ENCODE measurements at regions not wholly inside any gene's neighbourhood (a gene's known extent, or its start where the extent isn't known, plus 50 kb on each side); places are given as distances from the start of the nearest gene placed in this dataset.
"Not testable (repeated sequence)": the region's sequence is repeated elsewhere in the genome, so short reads cannot be mapped to it uniquely, and the experiment has no call there.

DNA sequence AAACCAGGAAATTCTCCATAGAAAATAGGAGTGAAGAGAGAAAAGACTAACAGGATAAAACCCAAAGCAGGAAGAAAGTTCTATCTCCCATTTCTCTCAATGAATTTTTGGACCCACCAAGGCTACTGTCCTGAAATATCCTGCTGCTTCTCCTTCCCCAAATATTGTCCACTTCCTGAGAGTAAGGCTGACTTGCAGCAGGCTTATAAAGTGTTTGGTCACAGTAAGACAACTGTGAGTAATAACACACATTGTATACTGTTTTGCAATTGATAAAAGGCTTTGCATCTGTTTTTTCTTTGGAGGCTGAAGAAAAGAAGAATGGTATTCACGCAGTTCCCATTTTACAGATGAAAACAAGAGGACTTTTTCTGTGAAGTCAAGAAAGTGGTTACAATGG lies 52.8 kb downstream of the FOXD4L6 start:
- H3K27me3 Mint-ChIP-seq (ENCODE audit: unreplicated experiment); H3K9me3 Mint-ChIP-seq (ENCODE audit: unreplicated experiment); DNase-seq; H3K36me3 Mint-ChIP-seq (ENCODE audit: unreplicated experiment); H3K4me1 Mint-ChIP-seq (ENCODE audit: low read depth, unreplicated experiment); H3K4me3 Mint-ChIP-seq (ENCODE audit: unreplicated experiment); H3K27ac Mint-ChIP-seq (ENCODE audit: unreplicated experiment): not testable (repeated sequence)

DNA sequence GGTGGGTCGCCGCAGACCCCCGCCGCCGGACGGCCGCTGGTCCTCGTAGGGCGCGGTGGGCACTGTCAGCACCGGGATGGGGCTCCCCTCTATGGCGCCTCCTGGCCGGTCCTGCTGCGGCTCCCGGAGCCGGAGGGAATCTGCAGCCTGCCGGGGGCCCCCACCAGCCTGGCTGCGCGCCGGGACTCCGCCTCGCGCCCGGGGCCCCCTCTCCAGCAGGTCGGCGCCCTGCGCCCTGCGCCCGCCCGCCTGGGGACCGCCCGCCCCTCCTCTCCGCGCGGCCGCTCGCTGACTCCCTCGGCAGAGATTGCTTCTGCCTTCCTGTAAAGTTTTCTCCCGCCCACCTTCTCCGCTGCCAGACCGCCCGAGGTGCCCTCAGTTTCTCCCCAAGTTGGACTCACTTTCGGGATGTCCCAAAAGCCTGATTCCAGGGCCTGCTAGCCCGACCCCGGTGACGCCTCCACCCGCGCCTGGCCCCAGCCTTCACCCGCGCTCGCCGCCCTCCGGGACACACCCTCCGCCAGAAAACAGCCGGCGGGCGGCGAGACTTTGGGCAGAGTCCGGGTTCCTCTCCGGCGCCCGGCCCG lies 54.0 kb downstream of the FOXD4L6 start:
- not testable (repeated sequence) for H3K4me1 Mint-ChIP-seq (ENCODE audit: low read depth, unreplicated experiment); H3K27ac Mint-ChIP-seq (ENCODE audit: unreplicated experiment); H3K36me3 Mint-ChIP-seq (ENCODE audit: unreplicated experiment); H3K27me3 Mint-ChIP-seq (ENCODE audit: unreplicated experiment); H3K9me3 Mint-ChIP-seq (ENCODE audit: unreplicated experiment)
- H3K4me3 Mint-ChIP-seq (ENCODE audit: unreplicated experiment): peak overlapping the region; percentile 82
- peak; percentile 36 for DNase-seq

DNA sequence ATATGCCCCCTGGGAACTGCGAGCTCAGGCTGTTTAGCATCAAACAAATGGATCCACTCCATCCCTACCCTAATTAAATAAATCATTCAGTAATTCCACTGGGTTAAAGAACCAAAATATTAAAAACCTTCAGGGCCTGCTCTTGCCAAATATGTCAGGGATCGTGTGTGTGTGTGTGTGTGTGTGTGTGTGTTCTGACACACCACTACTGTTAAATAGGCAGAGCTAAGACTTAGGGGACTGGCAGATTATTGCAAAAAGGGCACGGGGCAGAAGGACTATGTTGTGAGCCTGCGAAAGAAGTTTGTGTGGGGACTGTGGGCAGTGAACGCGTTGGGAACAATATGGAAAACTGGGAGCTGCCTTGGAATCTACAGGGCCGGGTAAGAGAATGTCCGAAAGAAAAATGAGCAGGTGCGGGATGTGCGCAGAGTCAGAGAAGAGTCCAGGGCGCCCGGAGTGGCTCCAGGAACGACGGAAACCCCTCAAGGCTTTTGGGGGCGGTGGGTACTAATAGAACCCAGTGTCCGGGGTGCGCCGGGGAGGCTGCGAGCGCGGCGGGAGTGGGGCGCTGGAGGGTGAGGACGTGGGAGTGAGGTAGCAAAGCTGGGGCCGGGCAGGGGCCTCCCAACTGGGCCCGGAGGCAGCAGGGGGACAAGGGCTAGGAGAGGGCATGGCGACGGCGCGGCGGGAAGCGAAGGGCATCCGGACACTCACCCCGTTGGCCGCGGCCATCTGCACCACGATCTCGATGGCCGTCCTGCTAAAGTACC lies 54.8 kb downstream of the FOXD4L6 start:
- not testable (repeated sequence) for DNase-seq; H3K9me3 Mint-ChIP-seq (ENCODE audit: unreplicated experiment); H3K27ac Mint-ChIP-seq (ENCODE audit: unreplicated experiment); H3K4me1 Mint-ChIP-seq (ENCODE audit: low read depth, unreplicated experiment); H3K36me3 Mint-ChIP-seq (ENCODE audit: unreplicated experiment); H3K27me3 Mint-ChIP-seq (ENCODE audit: unreplicated experiment)
- H3K4me3 Mint-ChIP-seq (ENCODE audit: unreplicated experiment): peak overlapping the region; percentile 62

DNA sequence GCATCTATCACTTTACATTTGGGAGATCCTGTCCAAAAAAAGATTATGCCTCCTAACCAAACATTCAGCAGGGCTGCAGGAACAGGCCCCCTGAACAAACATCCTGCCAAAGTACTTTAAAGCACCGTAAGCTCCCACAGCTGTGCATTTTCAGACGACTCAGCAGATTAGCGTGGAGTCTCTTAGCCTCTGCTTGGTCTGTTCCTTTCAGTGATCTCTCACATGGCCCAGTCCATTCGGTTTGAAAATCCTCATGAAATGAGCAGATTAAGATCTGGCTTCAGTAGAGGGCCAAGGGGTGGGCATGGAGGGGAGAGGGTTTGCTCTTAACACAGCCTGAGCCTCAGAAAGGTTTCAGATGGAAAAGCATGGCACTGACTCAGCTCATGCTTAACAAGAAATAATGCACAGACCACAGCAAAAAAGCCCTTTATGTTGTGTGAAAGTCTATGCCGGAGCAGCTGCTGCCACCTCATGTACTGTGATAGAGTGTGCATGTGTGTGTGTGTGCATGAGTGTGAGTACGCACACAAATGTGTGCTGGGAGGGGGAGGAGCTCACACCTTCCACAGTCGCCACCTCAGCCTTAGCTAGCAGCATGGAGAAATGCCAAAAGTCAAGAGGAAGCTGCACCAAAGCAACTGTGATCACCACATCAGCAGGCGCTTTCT lies 64.2 kb downstream of the FOXD4L6 start:
- not testable (repeated sequence) for H3K4me1 Mint-ChIP-seq (ENCODE audit: low read depth, unreplicated experiment); H3K4me3 Mint-ChIP-seq (ENCODE audit: unreplicated experiment); H3K9me3 Mint-ChIP-seq (ENCODE audit: unreplicated experiment); H3K36me3 Mint-ChIP-seq (ENCODE audit: unreplicated experiment); H3K27me3 Mint-ChIP-seq (ENCODE audit: unreplicated experiment); H3K27ac Mint-ChIP-seq (ENCODE audit: unreplicated experiment); DNase-seq

DNA sequence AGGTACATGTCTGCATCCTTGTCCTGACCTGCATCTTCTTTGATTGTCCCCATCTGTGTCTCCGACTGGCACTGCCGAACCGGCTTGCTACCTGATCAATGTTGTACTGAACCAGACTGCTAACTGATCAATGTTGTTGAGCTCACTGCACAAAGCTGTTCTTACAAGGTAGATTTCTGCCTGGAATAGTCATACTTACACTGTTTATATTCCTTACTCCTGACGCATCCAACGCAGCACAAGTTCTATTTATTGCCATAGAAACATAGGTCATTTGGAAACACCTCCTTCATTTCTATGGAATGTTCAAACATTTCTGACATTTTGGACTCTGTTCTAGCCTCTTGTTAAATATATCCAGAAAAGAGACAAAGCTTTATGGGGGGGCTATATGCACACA lies 65.2 kb downstream of the FOXD4L6 start:
- not testable (repeated sequence) for H3K9me3 Mint-ChIP-seq (ENCODE audit: unreplicated experiment); DNase-seq; H3K36me3 Mint-ChIP-seq (ENCODE audit: unreplicated experiment); H3K4me1 Mint-ChIP-seq (ENCODE audit: low read depth, unreplicated experiment); H3K27me3 Mint-ChIP-seq (ENCODE audit: unreplicated experiment); H3K27ac Mint-ChIP-seq (ENCODE audit: unreplicated experiment); H3K4me3 Mint-ChIP-seq (ENCODE audit: unreplicated experiment)

DNA sequence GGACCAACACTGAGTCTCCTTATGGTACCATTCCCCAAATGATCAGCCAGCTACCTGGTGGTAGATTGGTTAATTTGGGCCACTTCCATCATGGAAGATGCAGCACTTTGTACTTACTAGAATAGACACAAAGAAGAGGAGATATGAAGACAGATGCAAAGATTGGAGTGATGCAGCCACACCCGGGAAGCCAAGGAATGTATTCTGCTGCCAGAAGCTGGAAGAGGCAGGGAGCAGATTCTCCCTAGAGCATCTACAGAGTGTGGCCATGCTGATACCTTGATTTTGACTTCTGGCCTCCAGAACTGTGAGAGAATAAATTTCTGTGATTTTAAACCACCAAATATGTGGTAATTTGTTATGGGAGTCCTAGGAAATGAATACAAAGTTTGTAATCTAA lies 68.9 kb downstream of the FOXD4L6 start:
- not testable (repeated sequence) for H3K27me3 Mint-ChIP-seq (ENCODE audit: unreplicated experiment); DNase-seq; H3K27ac Mint-ChIP-seq (ENCODE audit: unreplicated experiment); H3K4me1 Mint-ChIP-seq (ENCODE audit: low read depth, unreplicated experiment); H3K36me3 Mint-ChIP-seq (ENCODE audit: unreplicated experiment); H3K9me3 Mint-ChIP-seq (ENCODE audit: unreplicated experiment); H3K4me3 Mint-ChIP-seq (ENCODE audit: unreplicated experiment)

DNA sequence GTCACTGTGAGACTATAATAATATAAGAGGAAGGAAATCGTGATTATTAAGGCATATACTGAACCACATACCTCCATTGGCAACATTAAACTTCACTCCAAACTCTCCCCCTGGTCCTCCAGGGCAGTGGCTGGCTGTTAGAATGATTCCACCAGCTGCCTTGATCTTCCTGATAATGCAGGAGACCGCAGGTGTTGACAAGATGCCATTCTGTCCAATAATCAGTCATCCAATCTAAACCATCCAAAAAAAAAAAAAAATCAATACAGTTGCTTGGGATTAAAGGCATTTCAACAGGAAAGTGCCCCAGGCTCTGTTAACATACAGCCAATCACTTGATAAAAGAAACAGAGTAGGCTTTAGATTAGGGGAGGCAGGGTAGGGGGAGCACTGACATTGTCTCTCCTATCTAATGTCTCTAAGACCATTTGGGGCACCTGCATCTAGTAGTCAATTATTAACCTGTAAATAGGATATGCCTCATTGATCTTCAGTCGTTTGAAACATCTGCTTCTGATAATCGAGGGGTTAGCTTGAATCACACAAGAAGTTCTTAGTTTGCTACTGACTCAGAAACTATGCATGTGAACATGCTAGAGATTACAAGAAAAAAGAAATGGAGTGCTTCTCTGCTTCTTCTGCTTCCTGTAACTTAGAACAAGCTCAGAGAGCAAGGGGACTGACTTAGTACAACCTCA lies 74.7 kb downstream of the FOXD4L6 start:
- H3K36me3 Mint-ChIP-seq (ENCODE audit: unreplicated experiment); H3K9me3 Mint-ChIP-seq (ENCODE audit: unreplicated experiment); H3K27ac Mint-ChIP-seq (ENCODE audit: unreplicated experiment); DNase-seq; H3K4me3 Mint-ChIP-seq (ENCODE audit: unreplicated experiment); H3K27me3 Mint-ChIP-seq (ENCODE audit: unreplicated experiment); H3K4me1 Mint-ChIP-seq (ENCODE audit: low read depth, unreplicated experiment): not testable (repeated sequence)

DNA sequence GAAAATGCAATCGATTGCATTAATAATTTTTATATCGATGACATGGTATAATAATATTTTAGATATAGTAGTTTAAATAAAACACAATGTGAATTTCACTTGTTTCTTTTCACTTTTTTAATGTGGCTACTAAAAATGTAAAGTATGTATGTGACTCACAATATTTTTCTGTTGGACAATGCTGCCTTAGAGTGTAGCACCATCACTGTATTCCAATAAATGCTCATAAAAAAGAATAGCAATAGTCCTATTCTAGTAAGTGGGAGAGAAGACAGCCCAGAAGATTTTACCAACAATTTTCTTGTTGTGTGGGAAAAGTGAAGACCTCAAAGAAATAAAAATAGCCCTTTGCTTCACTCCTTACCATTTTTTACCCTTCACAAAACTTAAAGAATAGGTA lies 79.8 kb downstream of the FOXD4L6 start:
- not testable (repeated sequence) for H3K27ac Mint-ChIP-seq (ENCODE audit: unreplicated experiment); H3K4me3 Mint-ChIP-seq (ENCODE audit: unreplicated experiment); H3K36me3 Mint-ChIP-seq (ENCODE audit: unreplicated experiment); H3K9me3 Mint-ChIP-seq (ENCODE audit: unreplicated experiment); H3K27me3 Mint-ChIP-seq (ENCODE audit: unreplicated experiment); DNase-seq; H3K4me1 Mint-ChIP-seq (ENCODE audit: low read depth, unreplicated experiment)

DNA sequence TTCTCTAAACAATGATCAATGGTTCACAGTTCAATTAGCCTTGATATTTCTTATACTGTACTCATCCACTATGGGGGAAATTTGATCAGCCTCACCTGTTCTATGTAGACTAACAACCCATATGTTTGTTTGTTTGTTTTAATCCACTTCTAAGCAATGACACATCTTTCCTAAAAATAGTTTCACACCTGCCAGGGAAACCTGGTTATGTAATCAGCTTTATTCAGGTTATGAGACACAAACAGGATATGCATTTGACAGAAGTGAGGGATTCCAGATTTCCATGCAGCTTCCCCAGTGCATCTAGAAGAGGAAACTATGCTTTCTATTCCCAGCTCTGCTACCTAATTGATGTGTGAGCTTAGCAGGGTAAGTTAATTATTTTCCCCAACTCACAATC lies 80.7 kb downstream of the FOXD4L6 start:
- H3K27me3 Mint-ChIP-seq (ENCODE audit: unreplicated experiment); H3K4me3 Mint-ChIP-seq (ENCODE audit: unreplicated experiment); DNase-seq; H3K9me3 Mint-ChIP-seq (ENCODE audit: unreplicated experiment); H3K27ac Mint-ChIP-seq (ENCODE audit: unreplicated experiment); H3K36me3 Mint-ChIP-seq (ENCODE audit: unreplicated experiment); H3K4me1 Mint-ChIP-seq (ENCODE audit: low read depth, unreplicated experiment): not testable (repeated sequence)

DNA sequence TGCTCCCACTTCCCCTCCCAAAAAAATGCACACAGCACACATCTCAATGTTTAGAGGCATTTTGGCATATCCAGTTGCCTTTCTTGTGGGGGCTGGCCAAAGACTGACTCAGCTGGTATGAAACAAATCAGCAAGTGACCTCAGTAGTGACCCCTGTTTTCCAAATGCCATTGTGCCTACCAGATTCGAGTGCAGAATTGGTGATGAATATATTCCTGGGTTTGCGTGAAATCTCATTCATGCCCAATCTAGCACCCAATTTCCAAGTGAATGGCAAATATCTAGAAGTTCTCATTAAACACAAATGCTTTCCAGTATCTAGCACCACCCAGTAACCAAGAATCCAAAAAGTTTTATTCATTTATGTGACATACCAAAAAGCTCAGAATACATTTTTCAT lies 83.6 kb downstream of the FOXD4L6 start:
- H3K4me1 Mint-ChIP-seq (ENCODE audit: low read depth, unreplicated experiment); H3K4me3 Mint-ChIP-seq (ENCODE audit: unreplicated experiment); H3K9me3 Mint-ChIP-seq (ENCODE audit: unreplicated experiment); H3K27ac Mint-ChIP-seq (ENCODE audit: unreplicated experiment); H3K27me3 Mint-ChIP-seq (ENCODE audit: unreplicated experiment); H3K36me3 Mint-ChIP-seq (ENCODE audit: unreplicated experiment); DNase-seq: not testable (repeated sequence)

DNA sequence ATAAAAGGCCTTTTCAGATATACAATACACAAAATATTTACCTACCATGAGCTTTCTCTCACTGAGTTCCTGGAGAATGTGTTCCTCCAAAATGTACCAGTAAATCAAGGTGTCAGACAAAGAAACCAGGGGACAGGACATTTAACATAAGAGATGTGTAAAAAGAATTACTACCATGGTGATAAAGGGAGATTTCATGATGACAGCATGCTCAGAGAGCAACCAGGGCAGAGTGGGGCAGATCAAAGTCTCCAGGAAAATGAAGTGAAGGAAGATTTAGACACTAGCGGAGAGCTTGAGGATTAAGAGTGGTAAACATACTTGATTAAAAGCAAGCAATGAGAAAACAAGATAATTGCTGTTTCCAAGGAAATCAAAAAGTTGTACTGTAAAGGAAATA lies 85.0 kb downstream of the FOXD4L6 start:
- not testable (repeated sequence) for H3K4me1 Mint-ChIP-seq (ENCODE audit: low read depth, unreplicated experiment); H3K4me3 Mint-ChIP-seq (ENCODE audit: unreplicated experiment); H3K36me3 Mint-ChIP-seq (ENCODE audit: unreplicated experiment); H3K9me3 Mint-ChIP-seq (ENCODE audit: unreplicated experiment); H3K27me3 Mint-ChIP-seq (ENCODE audit: unreplicated experiment); H3K27ac Mint-ChIP-seq (ENCODE audit: unreplicated experiment); DNase-seq

DNA sequence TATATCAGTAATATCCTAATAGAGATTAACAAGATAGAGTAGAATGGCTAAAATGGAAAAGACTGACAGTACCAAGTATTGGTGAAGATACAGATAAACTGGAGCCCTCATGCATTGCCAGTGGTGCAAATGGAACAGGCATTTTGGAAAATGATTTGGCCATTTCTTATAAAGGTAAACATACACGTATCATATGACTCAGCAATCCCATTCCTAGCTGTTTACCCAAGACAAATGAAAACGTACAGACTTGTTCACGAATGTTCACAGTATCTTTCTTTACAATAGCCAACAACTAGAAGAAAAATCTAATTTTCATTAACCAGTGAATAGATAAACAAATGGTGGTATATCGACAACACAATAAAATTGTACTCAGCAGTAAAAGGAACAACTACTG lies 86.4 kb downstream of the FOXD4L6 start:
- H3K9me3 Mint-ChIP-seq (ENCODE audit: unreplicated experiment); H3K36me3 Mint-ChIP-seq (ENCODE audit: unreplicated experiment); DNase-seq; H3K27ac Mint-ChIP-seq (ENCODE audit: unreplicated experiment); H3K27me3 Mint-ChIP-seq (ENCODE audit: unreplicated experiment); H3K4me1 Mint-ChIP-seq (ENCODE audit: low read depth, unreplicated experiment); H3K4me3 Mint-ChIP-seq (ENCODE audit: unreplicated experiment): not testable (repeated sequence)
